ENCODE measurements at regions not wholly inside any gene's neighbourhood (a gene's known extent, or its start where the extent isn't known, plus 50 kb on each side); places are given as distances from the start of the nearest gene placed in this dataset.

DNA sequence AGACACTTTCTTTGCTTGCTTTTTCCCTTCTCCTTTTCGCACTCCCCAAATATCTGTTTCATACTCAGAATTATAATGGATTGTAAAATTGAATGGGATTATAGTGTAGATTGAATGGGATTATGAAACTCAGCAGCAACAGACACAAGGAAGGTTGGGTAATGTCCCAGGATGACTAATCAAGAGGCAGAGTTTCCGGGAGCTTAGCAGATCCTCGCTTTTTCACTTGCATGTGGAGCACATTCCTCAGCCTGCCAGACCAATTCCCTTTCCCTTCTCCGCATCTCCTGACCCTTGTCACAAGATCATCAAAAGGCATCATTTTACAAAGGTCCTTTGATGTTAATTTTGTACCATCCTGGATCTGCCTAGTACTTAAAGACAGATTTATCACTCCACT is 55.1 kb upstream of the SLC1A1 start:
- DNase-seq = no peak

DNA sequence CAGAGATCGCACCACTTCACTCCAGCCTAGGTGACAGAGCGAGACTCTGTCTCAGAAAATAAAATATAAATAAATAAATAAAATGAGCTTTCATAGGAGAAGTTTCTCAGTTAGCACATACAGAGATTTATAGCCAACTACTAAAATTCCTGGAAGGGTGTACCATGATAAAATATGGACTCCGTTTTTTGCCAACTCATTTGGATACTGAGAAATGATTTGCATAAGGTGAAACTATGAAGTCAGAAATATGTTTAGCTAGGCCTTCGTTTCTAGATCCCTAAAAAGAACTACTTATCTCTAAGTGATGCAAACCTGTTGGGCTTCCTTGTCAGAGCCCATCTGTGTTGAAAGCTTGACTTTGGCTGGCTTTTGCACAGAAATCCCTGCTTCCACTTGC is 56.9 kb upstream of the SLC1A1 start:
- DNase-seq = no peak

DNA sequence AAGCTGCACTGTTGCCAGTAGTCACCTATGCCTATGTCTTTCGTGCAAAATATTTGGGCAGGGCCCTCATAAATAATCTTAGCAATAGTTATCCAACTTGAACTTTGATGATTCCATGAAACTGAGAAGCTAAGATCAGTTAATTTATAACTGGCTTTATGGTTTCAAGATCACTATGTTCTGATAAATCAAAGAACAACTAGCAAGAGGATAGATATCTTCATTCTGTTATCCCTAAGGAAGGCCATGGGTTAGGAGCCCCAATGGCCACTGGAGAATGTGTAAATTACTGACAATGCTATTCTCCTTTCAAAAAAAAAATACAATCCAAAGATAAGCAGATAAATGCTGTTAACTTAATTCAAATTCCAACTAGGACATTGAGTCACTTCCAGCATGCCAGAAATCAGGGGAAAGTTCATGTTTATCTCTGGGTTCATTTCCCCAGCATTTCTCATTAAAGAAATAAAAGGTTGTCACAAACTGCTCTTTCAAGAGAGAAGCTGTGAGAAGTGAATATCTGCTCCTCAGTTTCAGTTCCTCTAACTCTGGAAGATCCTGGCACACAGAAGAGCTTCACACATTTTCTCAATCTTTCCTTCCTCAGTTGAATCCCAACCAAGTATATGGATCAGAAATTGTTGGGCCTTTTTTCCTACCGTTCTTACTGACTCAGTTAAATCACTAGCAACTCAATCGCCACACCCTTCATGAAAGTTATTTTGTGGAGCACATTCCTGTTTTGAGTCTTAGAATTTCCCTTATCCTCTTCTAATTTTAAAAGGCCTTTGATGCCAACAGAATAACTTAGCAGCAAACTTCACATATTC is 59.6 kb upstream of the SLC1A1 start:
- no peak for DNase-seq

DNA sequence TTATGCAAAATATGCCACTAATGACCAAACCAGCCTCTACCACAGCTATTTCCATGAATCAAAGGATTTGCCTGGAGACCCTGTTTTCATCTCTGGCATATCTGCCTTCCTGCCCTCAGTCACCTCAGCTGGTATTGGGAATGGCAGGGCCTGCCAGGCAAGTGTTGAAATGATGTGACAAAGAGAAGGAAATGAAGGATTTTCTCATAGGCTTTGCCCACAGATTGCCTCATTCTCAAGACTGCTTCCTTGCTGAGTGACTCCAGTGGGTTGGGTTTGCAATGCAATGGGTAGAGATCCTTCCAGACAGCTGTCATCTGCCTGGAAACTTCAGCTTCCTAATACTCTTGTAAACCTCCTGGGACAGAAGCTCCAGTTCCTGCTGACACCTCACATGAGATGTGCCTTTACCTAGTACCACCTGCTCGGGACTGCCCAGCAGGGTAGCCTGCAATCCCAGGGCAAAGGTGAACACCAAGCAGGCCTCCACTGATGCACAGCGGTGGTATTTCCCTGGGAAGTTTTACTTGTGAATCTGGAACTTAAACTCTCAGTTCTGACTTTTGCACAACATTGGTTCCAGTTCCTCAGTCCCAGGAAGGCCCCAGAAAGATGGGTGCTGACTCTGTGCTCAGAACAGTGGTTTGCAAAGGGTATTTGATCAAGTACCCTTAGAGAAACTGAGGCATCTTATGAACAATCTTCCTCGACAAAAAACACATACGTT is 64.8 kb upstream of the SLC1A1 start:
- no peak for DNase-seq

DNA sequence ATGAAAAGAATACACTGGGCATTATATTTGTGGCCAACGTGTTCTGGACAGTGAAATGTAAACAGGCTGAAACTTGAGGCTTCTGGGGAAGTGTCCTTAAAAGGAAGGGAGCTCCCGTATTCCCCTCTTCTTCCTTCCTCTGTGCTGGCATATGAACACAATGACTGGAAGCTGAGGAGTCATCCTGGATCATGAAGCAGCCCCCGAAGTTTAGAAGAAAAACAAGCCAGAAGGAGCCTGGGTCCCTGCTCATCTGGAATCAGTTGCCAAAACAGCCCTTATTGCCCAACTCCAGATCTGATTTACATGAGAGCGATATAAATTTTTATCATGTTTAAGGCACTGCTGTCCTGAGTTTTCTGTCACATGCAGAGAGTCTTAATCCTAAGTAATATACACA is 65.4 kb upstream of the SLC1A1 start:
- DNase-seq = no peak

DNA sequence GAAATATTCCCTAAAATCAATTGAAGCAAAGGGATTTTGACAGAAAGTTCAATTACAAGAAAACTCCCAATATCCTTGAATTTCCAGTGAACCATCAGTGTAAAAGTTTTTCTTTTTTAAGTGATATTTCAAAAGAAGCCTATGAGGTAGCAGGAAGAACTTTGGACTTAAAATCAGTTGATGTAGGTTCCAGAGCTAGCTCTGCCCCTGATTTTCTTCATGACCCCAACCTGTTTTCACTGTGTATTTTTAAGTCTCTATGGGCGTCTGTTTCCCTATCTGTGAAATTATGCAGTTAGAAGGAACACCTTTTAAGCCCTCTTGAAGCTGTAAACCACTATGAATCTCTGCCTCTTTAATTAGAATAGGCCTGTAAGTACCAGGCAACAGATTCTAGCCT is 66.2 kb upstream of the SLC1A1 start:
- DNase-seq = no peak

DNA sequence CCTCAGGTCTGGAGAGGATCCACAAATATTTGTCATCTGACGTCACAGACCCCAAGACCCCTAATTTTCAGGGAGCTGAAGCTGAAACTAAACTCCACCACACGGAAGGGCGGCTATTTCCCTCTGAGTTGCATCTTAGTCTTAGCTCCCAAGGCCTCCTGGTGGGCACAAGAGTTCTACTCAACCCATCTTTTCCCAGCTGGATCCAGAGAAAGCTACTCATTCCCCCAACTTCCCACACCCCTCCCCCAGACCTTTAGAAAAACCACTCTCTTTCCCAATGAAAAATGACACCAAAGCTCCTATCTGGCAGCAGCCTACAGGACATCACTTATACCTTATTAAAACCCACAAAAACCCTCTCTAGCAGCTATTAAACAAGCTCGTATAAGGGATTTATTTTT is 67.1 kb upstream of the SLC1A1 start:
- no peak for DNase-seq

DNA sequence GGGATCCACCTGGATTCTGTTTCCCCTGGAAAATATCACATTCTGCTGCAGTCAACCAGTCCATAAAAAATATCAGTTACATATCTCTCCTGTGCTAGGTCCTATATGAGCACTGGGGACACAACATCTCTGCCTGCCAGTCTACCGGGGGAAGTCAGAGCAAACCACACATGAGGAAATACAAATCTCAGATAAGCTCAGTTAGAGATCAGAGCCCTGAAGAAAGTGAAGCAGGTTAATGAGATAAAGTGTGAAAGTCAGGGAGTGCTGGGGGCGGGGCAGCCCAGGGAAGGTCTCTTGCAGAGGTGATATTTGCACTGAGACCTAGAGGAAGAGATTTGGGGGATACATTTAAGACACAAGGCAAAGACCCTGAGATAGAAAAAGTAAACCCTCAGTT is 67.8 kb upstream of the SLC1A1 start:
- no peak for DNase-seq

DNA sequence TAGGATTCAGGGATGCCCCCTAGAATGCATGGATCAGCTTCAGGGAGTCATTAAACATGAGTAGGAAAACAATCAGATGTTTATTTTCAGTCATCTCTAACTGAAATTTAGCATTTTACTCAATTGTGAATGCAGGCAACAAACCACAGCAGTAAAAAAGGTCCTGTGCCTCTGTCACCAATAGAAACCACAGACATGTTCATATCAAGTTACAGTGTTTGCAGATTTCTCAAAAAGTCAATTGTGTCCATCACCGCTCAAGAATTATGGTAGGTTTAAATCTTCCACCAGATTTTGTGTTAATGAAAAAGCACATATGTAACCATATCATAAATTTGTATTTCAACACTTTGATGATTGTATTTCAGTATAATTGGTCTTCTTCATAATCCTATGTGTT is 68.4 kb upstream of the SLC1A1 start:
- DNase-seq = peak; percentile 9

DNA sequence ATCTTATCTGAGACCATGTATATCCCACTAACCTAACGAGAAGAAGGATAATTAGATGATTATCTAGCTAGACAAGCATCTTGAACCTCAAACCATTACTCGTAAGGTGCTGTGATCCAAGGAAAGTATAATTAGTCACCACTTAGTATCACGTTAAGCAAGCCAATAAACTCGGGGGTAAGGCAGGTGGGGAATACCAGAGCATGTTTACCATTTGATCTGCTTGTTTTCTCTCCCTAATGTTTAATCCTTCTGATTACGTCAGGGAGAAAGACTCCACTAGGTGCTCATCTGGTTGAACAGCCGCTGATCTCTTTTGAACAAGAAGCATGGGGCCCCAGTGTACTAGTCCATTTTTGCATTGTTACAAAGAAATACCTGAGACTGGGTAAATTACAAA is 69.9 kb upstream of the SLC1A1 start:
- no peak for DNase-seq

DNA sequence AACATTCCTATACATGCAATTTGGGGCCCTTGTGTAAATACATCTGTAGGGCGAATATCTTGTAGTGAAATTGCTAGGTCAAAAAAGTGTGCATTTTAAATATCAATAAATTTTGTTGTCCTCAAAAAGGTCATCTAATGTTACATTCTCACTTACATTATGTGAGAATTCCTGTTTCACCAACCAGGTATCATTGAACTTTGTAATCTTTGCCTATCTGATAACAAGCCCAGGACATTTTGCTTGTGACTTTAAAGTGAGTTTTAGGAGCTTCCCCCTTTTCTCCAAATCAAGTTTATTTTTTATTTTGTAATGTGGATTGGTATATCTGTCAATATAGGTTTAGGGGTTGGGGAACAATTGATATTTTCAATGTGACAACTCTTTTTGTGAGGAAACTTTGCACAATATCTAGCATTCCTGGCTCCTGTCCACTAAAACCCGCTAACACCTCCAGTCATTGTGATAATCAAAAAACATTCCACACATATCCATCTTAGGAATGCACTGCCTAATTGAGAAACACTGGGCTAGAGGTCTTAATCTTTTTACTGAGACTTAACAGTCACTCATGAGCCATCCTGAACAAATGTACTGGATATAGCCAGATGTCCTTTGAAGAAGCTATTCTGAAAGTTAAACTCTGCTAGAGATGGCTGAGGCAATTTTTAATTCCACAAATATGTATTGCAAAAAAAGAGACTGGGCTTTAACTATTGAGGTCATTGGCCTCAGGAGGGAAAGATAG is 72.5 kb upstream of the SLC1A1 start:
- DNase-seq = no peak

DNA sequence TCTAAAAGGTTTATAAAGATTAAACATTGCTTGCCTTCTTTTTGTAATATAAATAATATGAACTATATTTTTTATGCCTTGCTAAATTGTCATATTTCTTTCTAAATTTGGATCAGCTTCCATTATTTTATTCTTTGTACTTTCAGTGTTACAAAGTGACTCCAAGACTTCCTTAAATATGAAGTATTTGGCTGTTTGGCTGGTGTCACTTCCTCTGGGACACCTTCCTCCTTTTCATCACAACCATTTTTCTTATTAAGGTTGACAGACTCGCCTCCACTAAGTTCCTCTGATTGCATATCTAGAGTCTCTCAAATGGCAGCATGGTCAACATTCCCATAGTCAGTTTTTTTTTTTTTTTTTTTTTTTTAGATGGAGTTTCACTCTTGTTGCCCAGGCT is 73.8 kb upstream of the SLC1A1 start:
- no peak for DNase-seq

DNA sequence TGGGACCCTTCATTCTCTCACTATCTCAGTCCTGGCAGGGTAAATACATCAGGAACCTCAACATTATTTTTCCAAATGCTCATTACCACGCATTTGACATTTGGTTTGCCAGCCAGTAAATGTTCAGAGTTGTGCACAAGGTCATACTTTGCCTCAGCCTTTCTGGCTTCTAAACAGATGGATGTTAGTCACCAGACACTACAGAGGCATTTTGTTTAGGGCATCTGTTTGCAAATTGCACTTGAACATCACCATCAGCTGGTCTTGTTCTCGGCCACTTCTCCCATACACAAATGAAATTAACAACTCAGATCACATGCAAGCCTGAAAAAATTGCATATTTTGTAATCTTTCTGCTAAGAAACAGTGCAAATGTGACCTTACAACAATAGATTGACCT is 75.0 kb upstream of the SLC1A1 start:
- no peak for DNase-seq

DNA sequence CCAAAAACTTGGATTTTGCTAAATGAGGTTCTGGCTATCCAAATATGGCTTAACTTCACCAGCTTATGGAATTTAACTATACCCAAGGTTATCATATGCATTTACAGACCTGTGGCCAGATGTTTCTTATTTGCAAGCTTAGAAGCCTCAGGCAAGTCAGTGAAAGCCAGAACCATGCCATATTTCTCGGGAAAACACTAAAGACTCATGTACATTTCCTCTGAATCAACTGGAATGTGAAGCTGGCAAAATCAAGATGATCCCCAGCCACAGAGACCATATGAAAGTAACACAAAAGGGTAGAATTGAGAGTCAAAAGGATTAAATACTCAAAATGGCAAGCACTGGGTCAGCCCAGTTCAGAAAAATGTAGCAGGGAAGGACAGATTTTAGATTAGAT is 76.4 kb upstream of the SLC1A1 start:
- DNase-seq = no peak

DNA sequence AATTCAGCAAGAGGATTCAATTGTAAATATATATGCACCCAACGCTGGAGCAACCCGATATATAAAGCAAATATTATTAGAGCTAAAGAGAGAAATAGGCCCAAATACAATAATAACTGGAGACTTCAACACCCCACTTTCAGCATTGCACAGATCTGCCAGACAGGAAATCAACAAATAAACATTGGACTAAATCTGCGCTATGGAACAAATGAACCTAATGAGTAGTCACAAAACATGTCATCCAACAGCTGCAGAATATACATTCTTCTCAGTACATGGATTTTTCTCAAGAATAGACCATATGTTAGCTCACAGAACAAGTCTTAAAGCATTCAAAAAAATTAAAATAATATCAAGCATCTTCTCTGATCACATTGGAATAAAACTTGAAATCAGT is 86.1 kb upstream of the SLC1A1 start:
- DNase-seq = no peak

DNA sequence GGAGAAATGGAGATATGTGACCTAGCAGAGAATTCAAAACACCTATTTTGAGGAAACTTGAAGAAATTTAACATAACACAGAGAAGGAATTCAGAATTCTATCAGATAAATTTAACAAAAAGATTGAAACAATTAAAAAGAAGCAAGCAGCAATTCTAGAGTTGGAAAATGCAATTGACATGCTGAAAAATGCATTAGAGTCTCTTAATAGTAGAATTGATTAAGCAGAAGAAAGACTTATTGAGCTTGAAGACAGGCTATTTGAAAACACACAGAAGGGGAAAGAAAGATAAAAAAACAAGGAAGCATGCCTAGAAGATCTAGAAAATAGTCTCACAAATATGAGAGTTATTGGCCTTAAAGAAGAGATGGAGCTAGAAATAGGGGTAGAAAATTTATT is 87.8 kb upstream of the SLC1A1 start:
- DNase-seq = no peak

DNA sequence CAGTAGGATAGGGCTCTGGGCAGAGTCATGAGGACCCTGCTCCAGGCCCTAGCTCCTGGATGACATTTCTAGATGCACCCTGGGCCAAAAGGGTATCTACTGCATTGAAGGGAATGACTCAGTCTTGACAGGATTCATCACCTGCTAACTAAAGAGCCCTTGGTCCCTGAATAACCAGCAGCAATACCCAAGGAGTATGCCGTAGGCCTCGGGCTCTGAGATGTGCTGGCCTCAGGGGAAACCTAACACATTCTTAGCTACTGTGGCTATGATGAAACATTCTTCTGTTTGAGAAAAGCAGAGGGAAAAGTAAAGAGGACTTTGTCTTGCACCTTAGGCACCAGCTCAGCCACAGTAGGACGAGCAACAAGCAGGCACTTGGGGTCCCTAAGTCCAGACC is 89.5 kb upstream of the SLC1A1 start:
- DNase-seq = no peak

DNA sequence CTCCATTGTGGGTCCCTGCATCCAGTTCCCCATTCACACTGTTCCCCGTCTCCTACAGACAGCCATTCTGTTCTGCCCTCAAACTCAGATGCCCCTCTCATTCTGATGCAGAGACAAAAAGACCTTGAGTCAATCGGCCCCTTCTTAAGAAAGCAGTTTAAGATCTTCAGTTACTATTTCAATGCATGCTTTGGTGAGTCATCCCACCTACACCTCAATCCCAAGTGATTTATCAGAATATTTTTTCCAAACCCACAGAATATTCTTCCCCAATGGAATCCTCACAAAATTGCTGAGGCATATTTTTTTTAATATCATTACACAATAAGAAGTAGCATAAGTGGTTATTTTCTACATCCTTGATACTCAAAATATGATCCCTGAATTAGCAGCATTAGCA is 92.4 kb upstream of the SLC1A1 start:
- no peak for DNase-seq

DNA sequence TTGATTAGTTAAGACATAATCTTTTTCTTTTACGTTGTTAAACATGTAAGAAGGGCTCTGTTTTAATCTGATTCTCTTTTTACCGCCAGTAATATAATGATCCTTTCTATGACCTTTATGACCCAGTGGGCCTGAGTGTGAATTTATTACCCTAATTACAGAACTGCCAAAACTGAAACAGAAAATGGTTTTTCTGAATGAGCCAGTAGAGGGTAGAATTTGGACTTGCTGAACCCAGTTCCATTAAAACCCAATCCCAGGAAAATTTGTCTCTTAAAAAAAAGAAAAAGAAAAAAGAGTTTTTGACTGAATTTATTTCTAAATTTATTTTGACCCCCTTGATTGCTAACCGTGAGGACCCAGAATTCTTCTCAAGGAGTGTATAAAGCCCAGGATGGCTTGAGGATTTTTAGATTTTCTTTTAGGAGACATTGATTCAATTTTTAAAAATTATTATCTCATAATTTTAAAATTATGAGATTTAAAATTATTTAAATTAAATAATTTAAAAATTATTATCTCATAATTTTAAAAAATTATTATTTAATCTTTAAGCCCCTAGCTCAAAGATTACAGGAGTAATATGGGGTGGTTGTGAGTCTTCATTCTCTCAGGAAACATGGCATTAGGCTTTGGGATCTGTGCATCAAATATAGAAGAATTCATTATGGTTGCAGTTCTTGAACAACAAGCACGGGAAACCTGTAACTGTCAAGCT is 94.1 kb upstream of the GLIS3 start:
- DNase-seq = no peak

DNA sequence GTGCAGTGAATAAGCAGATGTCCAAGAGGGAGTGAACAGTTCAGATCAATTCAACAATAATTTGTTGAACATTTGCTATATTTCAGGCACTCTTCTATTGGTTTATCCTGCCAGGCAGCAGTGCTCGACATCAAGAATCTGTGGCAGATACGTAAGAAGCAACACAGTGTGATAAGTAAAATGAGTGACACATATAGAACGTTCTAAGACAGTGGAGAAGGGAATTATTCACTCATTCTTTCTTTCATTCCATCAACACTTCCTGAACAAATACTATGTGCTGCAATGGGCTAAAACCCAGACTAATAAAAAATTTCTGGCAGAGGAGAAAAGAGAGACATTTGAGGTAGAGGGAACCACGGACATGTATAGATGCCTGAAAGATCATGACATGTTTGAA is 89.9 kb upstream of the GLIS3 start:
- DNase-seq = no peak

DNA sequence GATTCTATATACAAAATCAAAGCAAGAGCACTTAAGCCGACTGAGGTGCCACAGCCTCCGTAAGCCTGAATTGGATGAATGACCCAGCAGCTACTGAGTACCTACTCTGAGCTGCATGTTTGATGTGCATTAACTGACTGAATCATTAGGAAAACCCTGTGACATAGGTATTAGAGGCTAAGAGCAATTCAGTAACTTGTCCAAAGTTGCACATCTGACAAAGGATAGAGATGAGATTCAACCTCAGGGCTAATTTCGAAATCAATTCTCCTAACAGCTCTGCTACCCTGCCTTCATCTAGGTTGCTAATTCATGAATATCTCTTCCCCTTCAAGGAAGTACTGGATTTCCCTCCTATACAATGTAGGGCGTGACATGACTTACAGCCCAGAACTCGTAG is 89.1 kb upstream of the GLIS3 start:
- DNase-seq = no peak

DNA sequence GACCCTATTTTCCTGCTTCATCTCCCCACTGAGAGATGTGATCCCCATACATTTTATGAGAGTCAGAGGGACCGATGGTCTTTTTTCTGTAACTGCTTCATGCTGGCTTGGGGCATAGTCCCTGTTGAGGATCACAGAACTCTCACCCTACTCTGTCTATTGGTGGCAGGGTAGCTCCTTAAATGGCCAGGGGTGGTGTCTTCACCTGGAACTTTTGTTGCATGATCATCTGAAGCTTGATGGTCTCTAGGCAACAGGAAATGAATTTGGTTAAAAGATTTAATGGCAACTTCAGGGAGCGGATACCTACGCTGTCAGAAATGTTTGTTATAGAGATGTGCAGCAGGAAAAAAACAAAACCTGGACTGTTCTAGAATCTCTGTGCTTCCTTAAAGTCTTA is 87.0 kb upstream of the GLIS3 start:
- no peak for DNase-seq

DNA sequence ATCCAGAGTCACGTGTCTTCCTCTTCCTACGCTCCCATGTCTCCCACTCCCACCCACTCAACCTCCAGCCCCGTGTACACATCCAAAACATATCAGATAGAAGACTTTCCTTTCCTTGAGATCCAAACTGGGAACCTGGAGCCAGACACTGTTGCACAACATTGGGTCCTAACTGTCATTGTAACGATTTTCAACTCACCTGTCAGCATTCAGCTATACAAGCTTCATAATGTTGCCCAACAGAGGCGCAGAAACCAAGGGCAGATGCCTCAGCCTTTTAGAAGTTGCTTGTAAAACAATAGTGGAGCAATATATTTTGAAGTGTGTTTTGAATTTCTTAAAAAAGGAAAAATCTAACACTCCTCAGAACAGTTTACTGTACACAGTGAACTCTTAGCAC is 84.9 kb upstream of the GLIS3 start:
- no peak for DNase-seq
